GM12878 (cell line): ENCODE measurements at regions not wholly inside any gene's neighbourhood (a gene's known extent, or its start where the extent isn't known, plus 50 kb on each side); places are given as distances from the start of the nearest gene placed in this dataset.

Experiments
- ATAC-seq: fragments of 200-7000 bp; cut with Tn5 transposase; 3 replicates; pipeline ENCODE4 v1.9.1; 2020; ENCODE audit warnings: mild to moderate bottlenecking, moderate library complexity
- BruUV-seq: library from RNA; stranded (reverse); fragments of 400-500 nt; replicated peaks from 2 replicates; lab custom pipeline; 2021; lab: Mats Ljungman, UMichigan
- CTCF ChIA-PET: fragments of 300-600 bp; sonication (Branson Sonifier 250); formaldehyde crosslinking; extraction: SDS; loops from one replicate; lab custom pipeline; 2021; ENCODE audit warnings: inconsistent platforms; lab: Yijun Ruan, JAX
- POLR2A ChIA-PET: fragments of 350-600 bp; formaldehyde crosslinking; extraction: SDS; loops from one replicate; lab custom pipeline; 2021; ENCODE audit warnings: inconsistent platforms; lab: Charles Lee
- RAD21 ChIA-PET: fragments of 300-600 bp; sonication (Branson Sonifier 250); formaldehyde crosslinking; loops from one replicate; lab custom pipeline; 2023; ENCODE audit warnings: antibody characterized with exemption; ENCODE audit not compliant: unreplicated experiment; lab: Charles Lee
- SMC1A ChIA-PET: fragments of 300-600 bp; sonication (Branson Sonifier 250); formaldehyde crosslinking; loops from one replicate; lab custom pipeline; 2023; ENCODE audit not compliant: unreplicated experiment, uncharacterized antibody; lab: Charles Lee
- DNase-seq: peaks from one replicate; pipeline ENCODE4 v3.0.0-alpha.2; 2011; ENCODE audit warnings: low read depth, low spot score
- FAIRE-seq: peaks from 3 replicates; lab custom pipeline; 2011; peaks lifted over from hg19 to GRCh38; lab: Jason Lieb, UNC
- H2AFZ ChIP-seq: 2 replicates; pipeline ENCODE4 v1.6.0; 2011; ENCODE audit warnings: low read depth, low read length, control low read depth; ENCODE audit not compliant: control insufficient read depth
- H3K27ac ChIP-seq: 2 replicates; pipeline ENCODE4 v1.5.1; 2011; ENCODE audit warnings: control low read depth; ENCODE audit not compliant: control insufficient read depth, insufficient read depth
- H3K27me3 ChIP-seq, 2 experiments: replicated peaks in 1 of 2; 2 replicates each; pipeline versions ENCODE4 v1.6.0 to v1.6.1; 2011; ENCODE audit warnings: low read length in 1 of 2; ENCODE audit not compliant: control insufficient read depth in 2 of 2, insufficient read depth in 2 of 2
- H3K36me3 ChIP-seq, 2 experiments: 2 replicates each; pipeline ENCODE4 v1.5.1; 2011; ENCODE audit warnings: low read length in 1 of 2; ENCODE audit not compliant: control insufficient read depth in 2 of 2, insufficient read depth in 2 of 2
- H3K4me1 ChIP-seq: 2 replicates; pipeline ENCODE4 v1.6.1; 2011; ENCODE audit warnings: mild to moderate bottlenecking, low read length, moderate library complexity, mixed read lengths; ENCODE audit not compliant: control insufficient read depth, insufficient read depth
- H3K4me2 ChIP-seq: 2 replicates; pipeline ENCODE4 v1.6.0; 2011; ENCODE audit warnings: control low read depth; ENCODE audit not compliant: control insufficient read depth, insufficient read depth
- H3K4me3 ChIP-seq: fragments of 200-600 bp; sonication (generic); 2 replicates; pipeline ENCODE4 v1.5.1; 2016
- H3K79me2 ChIP-seq: 2 replicates; pipeline ENCODE4 v1.6.0; 2011; ENCODE audit warnings: low read length; ENCODE audit not compliant: control insufficient read depth, insufficient read depth
- H3K9ac ChIP-seq: 2 replicates; pipeline ENCODE4 v1.8.0; 2011; ENCODE audit warnings: low read length, control low read depth, mixed read lengths; ENCODE audit not compliant: control insufficient read depth, insufficient read depth
- H3K9me3 ChIP-seq: replicated peaks from 3 replicates; pipeline ENCODE4 v1.5.1; 2011; ENCODE audit warnings: mild to moderate bottlenecking, low read length; ENCODE audit not compliant: control insufficient read depth, insufficient read depth
- H4K20me1 ChIP-seq: 2 replicates; pipeline ENCODE4 v1.6.0; 2011; ENCODE audit not compliant: control insufficient read depth, insufficient read depth
- EGR1 ChIP-seq, 2 experiments: IDR thresholded peaks; 1 replicate in 1 of 2; 2 replicates in 1 of 2; pipeline ENCODE4 v1.6.1; 2011 to 2012; ENCODE audit warnings: low read depth in 2 of 2, low read length in 2 of 2, borderline replicate concordance in 1 of 2, mild to moderate bottlenecking in 1 of 2, moderate library complexity in 1 of 2
- EP300 ChIP-seq, 2 experiments: fragments of 150-350 bp in 1 of 2; IDR thresholded peaks; 2 replicates each; pipeline ENCODE4 v1.6.1; 2011 to 2012; ENCODE audit warnings: low read depth in 2 of 2, low read length in 2 of 2, borderline replicate concordance in 1 of 2, improper control_type of control experiment in 1 of 2, inconsistent platforms in 1 of 2; ENCODE audit not compliant: control insufficient read depth in 1 of 2
- GABPA ChIP-seq: IDR thresholded peaks from 2 replicates; pipeline ENCODE4 v1.6.1; 2014; ENCODE audit warnings: antibody characterized with exemption, low read depth, mild to moderate bottlenecking, inconsistent platforms
- HDAC6 ChIP-seq: fragments of 200-600 bp; sonication (generic); IDR thresholded peaks from one replicate; pipeline ENCODE4 v1.8.0; 2017; ENCODE audit warnings: antibody characterized with exemption; ENCODE audit not compliant: unreplicated experiment
- IKZF2 ChIP-seq, 2 experiments: fragments of 450-650 bp; IDR thresholded peaks; 2 replicates each; pipeline ENCODE4 v1.6.1; 2017; ENCODE audit warnings: mild to moderate bottlenecking in 2 of 2, moderate library complexity in 2 of 2
- NBN ChIP-seq: fragments of 450-650 bp; IDR thresholded peaks from 2 replicates; pipeline ENCODE4 v1.6.1; 2016
- RB1 ChIP-seq: fragments of 450-650 bp; formaldehyde crosslinking; IDR thresholded peaks from 2 replicates; pipeline ENCODE4 v1.6.1; 2017; ENCODE audit warnings: mild to moderate bottlenecking, borderline replicate concordance
- RBBP5 ChIP-seq: fragments of 200-600 bp; sonication (generic); conservative IDR thresholded peaks from 2 replicates; pipeline ENCODE4 v1.6.1; 2016
- SMC3 ChIP-seq: IDR thresholded peaks from 2 replicates; pipeline ENCODE4 v1.6.1; 2011; ENCODE audit warnings: low read length, improper control_type of control experiment, borderline replicate concordance
- STAT3 ChIP-seq: IDR thresholded peaks from 2 replicates; pipeline ENCODE4 v1.6.1; 2011; ENCODE audit warnings: low read depth, low read length, improper control_type of control experiment
- TARDBP ChIP-seq: IDR thresholded peaks from 2 replicates; pipeline ENCODE4 v1.6.1; 2016; ENCODE audit warnings: borderline replicate concordance
- TCF7 ChIP-seq: IDR thresholded peaks from 2 replicates; pipeline ENCODE4 v1.6.1; 2014; ENCODE audit warnings: antibody characterized with exemption, borderline replicate concordance
- WGBS: methylation state at CpG from one replicate; pipeline ENCODE4 v1.1.6; 2016; ENCODE audit warnings: low lambda C conversion rate; ENCODE audit not compliant: insufficient replicate concordance, insufficient coverage; ENCODE audit errors: missing lambda C conversion rate; 5-methylcytosine and 5-hydroxymethylcytosine counted together
- in situ Hi-C: fragments of 300-500 bp; cut with MboI; formaldehyde crosslinking; loops from 9 replicates; pipeline ENCODE4 v1.14.3; 2018; ENCODE audit warnings: mixed read lengths
- intact Hi-C: fragments of 100-400 bp; cut with micrococcal nuclease; formaldehyde crosslinking; loops from one replicate; pipeline ENCODE4 v1.14.2; 2022; ENCODE audit not compliant: unreplicated experiment
- TF ChIP-seq, protein P1 (sequence below): IDR thresholded peaks from 2 replicates; pipeline ENCODE4 v1.6.1; 2012; ENCODE audit warnings: low read depth, low read length, improper control_type of control experiment
- TF ChIP-seq, protein P2 (sequence below): IDR thresholded peaks from 2 replicates; pipeline ENCODE4 v1.6.1; 2012; ENCODE audit warnings: low read length, inconsistent platforms
- TF ChIP-seq, protein P3 (sequence below): fragments of 450-650 bp; IDR thresholded peaks from 2 replicates; pipeline ENCODE4 v1.6.1; 2018; ENCODE audit warnings: borderline replicate concordance, mild to moderate bottlenecking; ENCODE audit not compliant: partially characterized antibody
- TF ChIP-seq, protein P4 (sequence below): IDR thresholded peaks from 2 replicates; pipeline ENCODE4 v1.6.1; 2011; ENCODE audit warnings: mild to moderate bottlenecking, low read depth, low read length, moderate library complexity; ENCODE audit not compliant: insufficient replicate concordance
- TF ChIP-seq, protein P5 (sequence below): IDR thresholded peaks from 2 replicates; pipeline ENCODE4 v1.6.1; 2012; ENCODE audit warnings: low read depth, low read length, improper control_type of control experiment

DNA sequence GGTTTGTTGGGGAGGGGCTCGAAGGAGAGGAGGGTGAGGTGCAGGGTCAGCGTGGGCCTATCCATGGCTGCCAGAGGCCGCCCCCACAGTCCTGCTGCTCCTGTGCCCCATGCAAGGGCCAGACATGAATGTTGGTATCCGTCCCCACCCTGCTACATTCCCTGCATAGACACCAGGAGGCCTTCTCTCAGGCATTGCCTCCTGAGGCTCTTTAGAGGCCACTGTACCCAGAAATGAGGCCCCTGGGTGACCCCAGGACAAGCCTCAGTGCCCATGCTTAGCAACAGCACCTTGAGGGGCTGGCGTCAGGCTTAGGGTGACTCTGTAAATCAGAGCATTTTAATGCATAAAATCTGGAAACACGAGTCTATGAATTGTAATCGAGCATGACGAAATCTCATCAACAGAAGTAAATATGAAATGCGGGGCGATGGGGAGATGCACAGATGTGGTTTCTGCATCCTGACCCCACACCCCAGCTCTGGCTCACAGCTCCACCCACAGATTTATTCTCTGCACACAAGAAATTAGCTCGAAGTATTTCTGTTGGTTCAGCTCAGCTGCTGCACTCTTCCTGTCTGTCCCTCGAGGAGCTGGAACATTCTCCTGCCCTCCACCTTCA lies 124.0 kb upstream of the CSF3R start:
- CTCF ChIA-PET = no interaction called here
- no peak overlapping the region for H3K4me2 ChIP-seq
- in situ Hi-C loops = no loop called here

More for the DNA sequence above, 124.0 kb upstream of the CSF3R start:
- Histone ChIP-seq H3K4me1 (no peaks in the 10 kb centered on the region), H3K4me3 (no peak overlapping the region), H3K27ac (no peak overlapping the region), H3K9me3 (no peaks in the 10 kb centered on the region), H4K20me1 (no peaks in the 10 kb centered on the region), H3K27me3 (no peaks in the 10 kb centered on the region; a peak in 3 of 4 replicates), H3K79me2 (no peaks in the 10 kb centered on the region), H3K36me3 (no peaks in the 10 kb centered on the region), H2AFZ (no peak overlapping the region), H3K9ac (no peak overlapping the region)
- no peak for ATAC-seq
- intact Hi-C loops = loop anchor here (5.0 kb wide), 1 partner anchor 96 kb away; no protein-coding TSS in a partner anchor
- POLR2A ChIA-PET = no interaction called here
- TF ChIP-seq, protein P1, sequence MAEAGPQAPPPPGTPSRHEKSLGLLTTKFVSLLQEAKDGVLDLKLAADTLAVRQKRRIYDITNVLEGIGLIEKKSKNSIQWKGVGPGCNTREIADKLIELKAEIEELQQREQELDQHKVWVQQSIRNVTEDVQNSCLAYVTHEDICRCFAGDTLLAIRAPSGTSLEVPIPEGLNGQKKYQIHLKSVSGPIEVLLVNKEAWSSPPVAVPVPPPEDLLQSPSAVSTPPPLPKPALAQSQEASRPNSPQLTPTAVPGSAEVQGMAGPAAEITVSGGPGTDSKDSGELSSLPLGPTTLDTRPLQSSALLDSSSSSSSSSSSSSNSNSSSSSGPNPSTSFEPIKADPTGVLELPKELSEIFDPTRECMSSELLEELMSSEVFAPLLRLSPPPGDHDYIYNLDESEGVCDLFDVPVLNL = no peak
- no peak for TF ChIP-seq RB1
- TF ChIP-seq, protein P2, sequence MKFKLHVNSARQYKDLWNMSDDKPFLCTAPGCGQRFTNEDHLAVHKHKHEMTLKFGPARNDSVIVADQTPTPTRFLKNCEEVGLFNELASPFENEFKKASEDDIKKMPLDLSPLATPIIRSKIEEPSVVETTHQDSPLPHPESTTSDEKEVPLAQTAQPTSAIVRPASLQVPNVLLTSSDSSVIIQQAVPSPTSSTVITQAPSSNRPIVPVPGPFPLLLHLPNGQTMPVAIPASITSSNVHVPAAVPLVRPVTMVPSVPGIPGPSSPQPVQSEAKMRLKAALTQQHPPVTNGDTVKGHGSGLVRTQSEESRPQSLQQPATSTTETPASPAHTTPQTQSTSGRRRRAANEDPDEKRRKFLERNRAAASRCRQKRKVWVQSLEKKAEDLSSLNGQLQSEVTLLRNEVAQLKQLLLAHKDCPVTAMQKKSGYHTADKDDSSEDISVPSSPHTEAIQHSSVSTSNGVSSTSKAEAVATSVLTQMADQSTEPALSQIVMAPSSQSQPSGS = no peak
- TF ChIP-seq EP300 (IDR thresholded peaks at IDR 0.05; ENCODE audit: borderline replicate concordance in 1 of 2, control insufficient read depth in 1 of 2, low read depth in 2 of 2, low read length in 2 of 2) = no peak
- no peak for TF ChIP-seq STAT3
- TF ChIP-seq RBBP5 = no peak
- TF ChIP-seq, protein P3, sequence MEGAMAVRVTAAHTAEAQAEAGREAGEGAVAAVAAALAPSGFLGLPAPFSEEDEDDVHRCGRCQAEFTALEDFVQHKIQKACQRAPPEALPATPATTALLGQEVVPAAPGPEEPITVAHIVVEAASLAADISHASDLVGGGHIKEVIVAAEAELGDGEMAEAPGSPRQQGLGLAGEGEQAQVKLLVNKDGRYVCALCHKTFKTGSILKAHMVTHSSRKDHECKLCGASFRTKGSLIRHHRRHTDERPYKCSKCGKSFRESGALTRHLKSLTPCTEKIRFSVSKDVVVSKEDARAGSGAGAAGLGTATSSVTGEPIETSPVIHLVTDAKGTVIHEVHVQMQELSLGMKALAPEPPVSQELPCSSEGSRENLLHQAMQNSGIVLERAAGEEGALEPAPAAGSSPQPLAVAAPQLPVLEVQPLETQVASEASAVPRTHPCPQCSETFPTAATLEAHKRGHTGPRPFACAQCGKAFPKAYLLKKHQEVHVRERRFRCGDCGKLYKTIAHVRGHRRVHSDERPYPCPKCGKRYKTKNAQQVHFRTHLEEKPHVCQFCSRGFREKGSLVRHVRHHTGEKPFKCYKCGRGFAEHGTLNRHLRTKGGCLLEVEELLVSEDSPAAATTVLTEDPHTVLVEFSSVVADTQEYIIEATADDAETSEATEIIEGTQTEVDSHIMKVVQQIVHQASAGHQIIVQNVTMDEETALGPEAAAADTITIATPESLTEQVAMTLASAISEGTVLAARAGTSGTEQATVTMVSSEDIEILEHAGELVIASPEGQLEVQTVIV = no peak
- no peak for TF ChIP-seq EGR1 (IDR thresholded peaks at IDR 0.05; ENCODE audit: borderline replicate concordance in 1 of 2, low read depth in 2 of 2, low read length in 2 of 2)
- TF ChIP-seq, protein P4, sequence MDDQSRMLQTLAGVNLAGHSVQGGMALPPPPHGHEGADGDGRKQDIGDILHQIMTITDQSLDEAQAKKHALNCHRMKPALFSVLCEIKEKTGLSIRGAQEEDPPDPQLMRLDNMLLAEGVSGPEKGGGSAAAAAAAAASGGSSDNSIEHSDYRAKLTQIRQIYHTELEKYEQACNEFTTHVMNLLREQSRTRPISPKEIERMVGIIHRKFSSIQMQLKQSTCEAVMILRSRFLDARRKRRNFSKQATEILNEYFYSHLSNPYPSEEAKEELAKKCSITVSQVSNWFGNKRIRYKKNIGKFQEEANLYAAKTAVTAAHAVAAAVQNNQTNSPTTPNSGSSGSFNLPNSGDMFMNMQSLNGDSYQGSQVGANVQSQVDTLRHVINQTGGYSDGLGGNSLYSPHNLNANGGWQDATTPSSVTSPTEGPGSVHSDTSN = no peak
- TF ChIP-seq, protein P5, sequence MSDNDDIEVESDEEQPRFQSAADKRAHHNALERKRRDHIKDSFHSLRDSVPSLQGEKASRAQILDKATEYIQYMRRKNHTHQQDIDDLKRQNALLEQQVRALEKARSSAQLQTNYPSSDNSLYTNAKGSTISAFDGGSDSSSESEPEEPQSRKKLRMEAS = no peak
- TF ChIP-seq TCF7 = no peak
- TF ChIP-seq IKZF2 (IDR thresholded peaks at IDR 0.05) = no peak
- no peak for TF ChIP-seq HDAC6
- no peak for TF ChIP-seq TARDBP
- TF ChIP-seq GABPA = no peak
- TF ChIP-seq SMC3 = no peak
- no peak for TF ChIP-seq NBN
- 17% methylated on average over 12 of the region's 12 CpGs for WGBS
- FAIRE-seq = no peak
- RAD21 ChIA-PET = no interaction called here
- BruUV-seq = no TSS peak
- SMC1A ChIA-PET = no interaction called here
- DNase-seq = no peak
